ENCODE measurements at regions not wholly inside any gene's neighbourhood (a gene's known extent, or its start where the extent isn't known, plus 50 kb on each side); places are given as distances from the start of the nearest gene placed in this dataset.
A peak's percentile ranks its signal among the peaks of the same experiment; 100 is the strongest.

GRCh38 chr3:94413336-94414108 lies 350.7 kb downstream of the NSUN3 start:
- Mint-ChIP-seq H3K4me3 (ENCODE audit: unreplicated experiment) (no peak overlapping the region), H3K27ac (ENCODE audit: unreplicated experiment) (peak overlapping the region; percentile 47), H3K36me3 (ENCODE audit: insufficient read depth, unreplicated experiment) (no peaks in the 10 kb centered on the region), H3K9me3 (ENCODE audit: unreplicated experiment) (no peaks in the 10 kb centered on the region), H3K27me3 (ENCODE audit: insufficient read depth, unreplicated experiment) (no peaks in the 10 kb centered on the region), H3K4me1 (ENCODE audit: low read depth, unreplicated experiment) (peaks cover 7% of the 10 kb centered on the region)
- no TSS peak for BruUV-seq (replicated peaks)
- POLR2A ChIA-PET = no interaction called here
- no peak for TF ChIP-seq CTCF (IDR thresholded peaks at IDR 0.05; ENCODE audit: insufficient read depth in 1 of 2, low read depth in 1 of 2, low read length in 1 of 2, severe bottlenecking in 1 of 2, unreplicated experiment in 1 of 2)
- Histone ChIP-seq H3K27me3 (replicated peaks; ENCODE audit: control insufficient read depth, insufficient read depth, low read length) (no peaks in the 10 kb centered on the region), H3K4me1 (peaks cover 3% of the 10 kb centered on the region; the same call in 1 of the 2 replicates), H3K36me3 (ENCODE audit: control insufficient read depth, insufficient read depth, low read length) (no peaks in the 10 kb centered on the region), H3K9me3 (no peaks in the 10 kb centered on the region), H3K4me3 (ENCODE audit: low read depth, low read length) (no peak overlapping the region)
- CTCF ChIA-PET = no interaction called here
- intact Hi-C loops (cut with micrococcal nuclease; ENCODE audit: unreplicated experiment) = no loop called here
- DNase-seq = no peak

- DNase-seq = no peak
These were observed 351.6 kb downstream of the NSUN3 start for GRCh38 chr3:94414418-94414817.

GRCh38 chr3:94416768-94417167 lies 353.9 kb downstream of the NSUN3 start:
- Mint-ChIP-seq H3K9me3 (ENCODE audit: unreplicated experiment) (no peaks in the 10 kb centered on the region), H3K27ac (ENCODE audit: unreplicated experiment) (no peak overlapping the region), H3K4me1 (ENCODE audit: low read depth, unreplicated experiment) (peaks cover 7% of the 10 kb centered on the region), H3K27me3 (ENCODE audit: insufficient read depth, unreplicated experiment) (no peaks in the 10 kb centered on the region), H3K4me3 (ENCODE audit: unreplicated experiment) (no peak overlapping the region), H3K36me3 (ENCODE audit: insufficient read depth, unreplicated experiment) (no peaks in the 10 kb centered on the region)
- no TSS peak for BruUV-seq (replicated peaks)
- H3K4me1 ChIP-seq = peaks cover 3% of the 10 kb centered on the region; the same call in 1 of the 2 replicates
- H3K4me3 ChIP-seq (ENCODE audit: low read depth, low read length) = no peak overlapping the region
- no peaks in the 10 kb centered on the region for H3K9me3 ChIP-seq
- CTCF ChIA-PET = no interaction called here
- POLR2A ChIA-PET = no interaction called here
- H3K36me3 ChIP-seq (ENCODE audit: control insufficient read depth, insufficient read depth, low read length) = no peaks in the 10 kb centered on the region
- no peaks in the 10 kb centered on the region for H3K27me3 ChIP-seq (replicated peaks; ENCODE audit: control insufficient read depth, insufficient read depth, low read length)
- TF ChIP-seq CTCF (IDR thresholded peaks at IDR 0.05; ENCODE audit: insufficient read depth in 1 of 2, low read depth in 1 of 2, low read length in 1 of 2, severe bottlenecking in 1 of 2, unreplicated experiment in 1 of 2) = no peak
- no peak for DNase-seq
- intact Hi-C loops (cut with micrococcal nuclease; ENCODE audit: unreplicated experiment) = no loop called here

More at GRCh38 chr3:94414418-94414817, 351.6 kb downstream of the NSUN3 start:
- ChIA-PET POLR2A (no interaction called here), CTCF (no interaction called here)
- Mint-ChIP-seq H3K27me3 (ENCODE audit: insufficient read depth, unreplicated experiment) (no peaks in the 10 kb centered on the region), H3K4me1 (ENCODE audit: low read depth, unreplicated experiment) (peaks cover 7% of the 10 kb centered on the region), H3K9me3 (ENCODE audit: unreplicated experiment) (no peaks in the 10 kb centered on the region), H3K4me3 (ENCODE audit: unreplicated experiment) (no peak overlapping the region), H3K27ac (ENCODE audit: unreplicated experiment) (no peak overlapping the region), H3K36me3 (ENCODE audit: insufficient read depth, unreplicated experiment) (no peaks in the 10 kb centered on the region)
- Histone ChIP-seq H3K4me3 (ENCODE audit: low read depth, low read length) (no peak overlapping the region), H3K27me3 (replicated peaks; ENCODE audit: control insufficient read depth, insufficient read depth, low read length) (no peaks in the 10 kb centered on the region), H3K9me3 (no peaks in the 10 kb centered on the region), H3K4me1 (peaks cover 3% of the 10 kb centered on the region; the same call in 1 of the 2 replicates), H3K36me3 (ENCODE audit: control insufficient read depth, insufficient read depth, low read length) (no peaks in the 10 kb centered on the region)
- intact Hi-C loops (cut with micrococcal nuclease; ENCODE audit: unreplicated experiment) = no loop called here
- no peak for TF ChIP-seq CTCF (IDR thresholded peaks at IDR 0.05; ENCODE audit: insufficient read depth in 1 of 2, low read depth in 1 of 2, low read length in 1 of 2, severe bottlenecking in 1 of 2, unreplicated experiment in 1 of 2)
- BruUV-seq (replicated peaks) = no TSS peak

Data from Caco-2 (cell line).